ENCODE measurements at regions not wholly inside any gene's neighbourhood (a gene's known extent, or its start where the extent isn't known, plus 50 kb on each side); places are given as distances from the start of the nearest gene placed in this dataset.

- TF ChIP-seq CTCF (IDR thresholded peaks at IDR 0.05; ENCODE audit: low read depth, low read length) (no peak), POLR2A (IDR thresholded peaks at IDR 0.05; ENCODE audit: extremely low read depth, insufficient read length) (no peak), MYC (IDR thresholded peaks at IDR 0.05; ENCODE audit: low read depth, low read length) (no peak), MAX (IDR thresholded peaks at IDR 0.05; ENCODE audit: low read depth, low read length) (no peak)
- H3K4me3 ChIP-seq (ENCODE audit: low read depth, low read length) = no peak overlapping the region
- DNase-seq (ENCODE audit: low read depth) = no peak
Observed at GRCh38 chr12:74626397-74626796, 88.8 kb downstream of the ATXN7L3B start.

GRCh38 chr12:74641262-74641661, 103.6 kb downstream of the ATXN7L3B start:
- no peak for TF ChIP-seq CTCF (IDR thresholded peaks at IDR 0.05; ENCODE audit: low read depth, low read length)
- TF ChIP-seq MAX (IDR thresholded peaks at IDR 0.05; ENCODE audit: low read depth, low read length) = no peak
- TF ChIP-seq MYC (IDR thresholded peaks at IDR 0.05; ENCODE audit: low read depth, low read length) = no peak
- TF ChIP-seq POLR2A (IDR thresholded peaks at IDR 0.05; ENCODE audit: extremely low read depth, insufficient read length) = no peak
- H3K4me3 ChIP-seq (ENCODE audit: low read depth, low read length) = no peak overlapping the region
- DNase-seq (ENCODE audit: low read depth) = no peak

GRCh38 chr12:74641694-74642093, 104.1 kb downstream of the ATXN7L3B start:
- TF ChIP-seq MAX (IDR thresholded peaks at IDR 0.05; ENCODE audit: low read depth, low read length) (no peak), MYC (IDR thresholded peaks at IDR 0.05; ENCODE audit: low read depth, low read length) (no peak), POLR2A (IDR thresholded peaks at IDR 0.05; ENCODE audit: extremely low read depth, insufficient read length) (no peak), CTCF (IDR thresholded peaks at IDR 0.05; ENCODE audit: low read depth, low read length) (no peak)
- no peak for DNase-seq (ENCODE audit: low read depth)
- no peak overlapping the region for H3K4me3 ChIP-seq (ENCODE audit: low read depth, low read length)

GRCh38 chr12:74644681-74645080, 107.0 kb downstream of the ATXN7L3B start:
- TF ChIP-seq CTCF (IDR thresholded peaks at IDR 0.05; ENCODE audit: low read depth, low read length) (no peak), MYC (IDR thresholded peaks at IDR 0.05; ENCODE audit: low read depth, low read length) (no peak), POLR2A (IDR thresholded peaks at IDR 0.05; ENCODE audit: extremely low read depth, insufficient read length) (no peak), MAX (IDR thresholded peaks at IDR 0.05; ENCODE audit: low read depth, low read length) (no peak)
- DNase-seq (ENCODE audit: low read depth) = no peak
- H3K4me3 ChIP-seq (ENCODE audit: low read depth, low read length) = no peak overlapping the region

GRCh38 chr12:74646831-74647230, 109.2 kb downstream of the ATXN7L3B start:
- DNase-seq (ENCODE audit: low read depth) = no peak
- H3K4me3 ChIP-seq (ENCODE audit: low read depth, low read length) = no peak overlapping the region
- TF ChIP-seq CTCF (IDR thresholded peaks at IDR 0.05; ENCODE audit: low read depth, low read length) (no peak), POLR2A (IDR thresholded peaks at IDR 0.05; ENCODE audit: extremely low read depth, insufficient read length) (no peak), MAX (IDR thresholded peaks at IDR 0.05; ENCODE audit: low read depth, low read length) (no peak), MYC (IDR thresholded peaks at IDR 0.05; ENCODE audit: low read depth, low read length) (no peak)

- DNase-seq (ENCODE audit: low read depth) = no peak
- TF ChIP-seq CTCF (IDR thresholded peaks at IDR 0.05; ENCODE audit: low read depth, low read length) = no peak
- no peak overlapping the region for H3K4me3 ChIP-seq (ENCODE audit: low read depth, low read length)
Observed at GRCh38 chr12:74647256-74647655, 109.6 kb downstream of the ATXN7L3B start.

Data from NB4 (cell line).